GM19452 (cell line): ENCODE measurements at regions not wholly inside any gene's neighbourhood (a gene's known extent, or its start where the extent isn't known, plus 50 kb on each side); places are given as distances from the start of the nearest gene placed in this dataset.
"Not testable (repeated sequence)": the region's sequence is repeated elsewhere in the genome, so short reads cannot be mapped to it uniquely, and the experiment has no call there.

Experiments
- ATAC-seq: cut with Tn5 transposase; IDR thresholded peaks from one replicate; pipeline ENCODE4 v1.9.1; 2021; ENCODE audit not compliant: unreplicated experiment

DNA sequence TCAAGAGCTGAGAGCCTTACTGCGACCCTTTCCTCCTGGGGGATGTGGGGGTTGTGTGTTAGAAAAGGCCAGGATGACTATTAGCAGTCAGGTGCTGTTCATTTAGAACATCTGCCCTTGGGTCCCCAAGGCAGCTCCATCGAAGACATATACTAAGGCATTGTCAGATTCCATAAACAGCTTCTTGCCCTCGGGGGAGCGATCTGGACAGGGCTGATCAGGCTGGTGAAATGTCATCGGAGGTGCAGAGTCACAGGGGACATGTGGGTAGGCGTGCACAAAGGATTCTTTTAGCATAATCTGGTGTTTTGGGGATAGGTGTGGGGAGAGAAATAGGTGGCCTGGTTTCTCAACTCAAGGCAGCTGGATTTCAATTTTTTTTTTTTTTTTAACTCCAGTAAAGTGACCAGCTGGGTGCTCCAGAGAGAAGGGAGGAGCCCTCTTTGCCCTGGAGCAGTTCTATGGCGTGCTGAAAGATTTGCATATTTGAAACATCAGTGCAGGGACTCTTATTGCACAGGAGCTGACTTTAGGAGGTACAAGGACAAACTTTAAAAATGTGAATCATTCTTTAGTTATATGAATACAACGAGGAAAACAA, 160.1 kb downstream of the SUDS3 start:
- no peak for ATAC-seq

- ATAC-seq: no peak
These were observed 161.1 kb downstream of the SUDS3 start for GRCh38 chr12:118537481-118537917.

- ATAC-seq: no peak
These were observed 164.7 kb downstream of the SUDS3 start for GRCh38 chr12:118541071-118541470.

DNA sequence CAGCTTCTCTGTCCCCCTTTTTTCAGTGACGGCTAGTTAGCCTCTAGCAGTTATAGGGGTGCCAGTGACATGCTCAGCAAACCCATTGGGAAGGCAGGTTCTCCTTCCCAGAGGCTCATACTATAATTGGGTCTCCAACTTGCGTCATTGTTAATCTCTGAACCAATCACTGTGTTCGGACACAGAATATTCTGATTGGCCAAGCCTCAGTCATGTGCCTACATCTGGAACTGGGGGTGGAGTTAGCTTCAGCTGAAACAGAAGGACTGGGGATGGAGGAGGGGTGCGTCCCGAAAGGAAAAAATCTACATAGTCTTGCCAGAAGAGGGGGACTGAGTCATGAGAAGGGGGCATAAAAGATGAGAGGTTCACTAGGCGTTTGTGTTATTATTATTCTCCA, 165.6 kb downstream of the SUDS3 start:
- no peak for ATAC-seq

DNA sequence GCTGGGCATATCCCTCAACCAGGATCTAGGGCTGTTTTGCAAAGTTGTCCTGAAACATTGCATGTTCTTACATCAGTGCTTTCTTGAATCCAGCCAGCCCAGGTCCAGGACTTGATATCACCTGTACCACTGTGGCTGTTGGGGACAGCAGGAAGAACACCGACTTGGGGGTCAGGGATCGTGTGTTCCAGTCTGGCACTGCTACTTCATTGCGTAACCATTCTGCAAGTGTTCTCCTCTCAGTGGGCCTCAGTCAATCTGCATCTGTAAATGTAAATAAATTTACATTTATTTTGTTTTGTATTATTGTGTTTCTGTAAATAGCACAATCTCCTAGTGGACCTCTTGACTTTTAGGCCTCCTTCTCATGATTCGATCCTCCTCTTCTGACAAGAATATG, 167.3 kb downstream of the SUDS3 start:
- no peak for ATAC-seq

GRCh38 chr12:118544569-118544968, 168.2 kb downstream of the SUDS3 start:
- no peak for ATAC-seq

- ATAC-seq: not testable (repeated sequence)
These were observed 171.3 kb downstream of the SUDS3 start for GRCh38 chr12:118547606-118548005.

- no peak for ATAC-seq
These were observed 172.6 kb downstream of the SUDS3 start for GRCh38 chr12:118548887-118549509.

- ATAC-seq: no peak
These were observed 173.2 kb downstream of the SUDS3 start for GRCh38 chr12:118549510-118549980.

- no peak for ATAC-seq
These were observed 177.6 kb downstream of the SUDS3 start for GRCh38 chr12:118553856-118554504.

- no peak for ATAC-seq
These were observed 182.6 kb downstream of the SUDS3 start for GRCh38 chr12:118558941-118559340.

DNA sequence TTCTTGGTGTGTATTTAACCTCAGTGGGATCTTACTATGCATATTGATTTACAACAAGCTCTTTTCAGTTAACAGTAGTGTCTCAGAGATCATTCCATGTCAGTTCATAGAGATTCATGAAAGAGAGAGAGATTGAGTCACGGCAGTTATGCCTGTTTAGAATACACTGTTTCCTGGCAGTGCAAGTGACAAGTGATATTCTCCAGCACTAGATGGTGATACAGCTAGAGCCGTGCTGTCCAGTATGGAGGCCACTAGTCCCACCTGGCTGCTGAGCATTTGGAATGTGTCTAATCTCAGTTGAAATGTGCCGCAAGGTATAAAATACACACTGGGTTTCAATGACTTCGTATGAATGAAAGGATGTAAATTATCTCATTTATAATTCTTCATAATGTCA, 184.4 kb downstream of the SUDS3 start:
- no peak for ATAC-seq

DNA sequence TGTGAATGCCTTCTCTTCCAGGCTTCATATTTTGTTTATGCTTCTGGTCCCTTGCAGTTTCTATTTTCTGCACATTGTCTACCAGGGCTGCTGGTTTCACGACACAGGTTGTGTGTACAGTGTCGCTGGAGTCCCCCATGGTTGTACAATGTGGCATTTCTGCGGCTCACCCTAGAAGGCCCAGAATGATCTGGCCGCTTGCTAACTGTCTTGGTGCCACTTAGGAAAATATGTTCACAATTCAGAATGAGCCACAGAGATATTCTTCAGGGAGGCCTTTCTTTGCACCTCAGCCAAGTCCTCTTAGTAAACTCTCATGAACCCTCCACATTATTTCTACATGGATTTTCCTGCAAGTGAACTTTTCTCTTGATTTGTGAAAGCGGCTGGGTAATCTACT, 195.4 kb downstream of the SUDS3 start:
- ATAC-seq: no peak

GRCh38 chr12:118574288-118574687, 197.9 kb downstream of the SUDS3 start:
- no peak for ATAC-seq

GRCh38 chr12:118575730-118576129, 199.4 kb downstream of the SUDS3 start:
- no peak for ATAC-seq

DNA sequence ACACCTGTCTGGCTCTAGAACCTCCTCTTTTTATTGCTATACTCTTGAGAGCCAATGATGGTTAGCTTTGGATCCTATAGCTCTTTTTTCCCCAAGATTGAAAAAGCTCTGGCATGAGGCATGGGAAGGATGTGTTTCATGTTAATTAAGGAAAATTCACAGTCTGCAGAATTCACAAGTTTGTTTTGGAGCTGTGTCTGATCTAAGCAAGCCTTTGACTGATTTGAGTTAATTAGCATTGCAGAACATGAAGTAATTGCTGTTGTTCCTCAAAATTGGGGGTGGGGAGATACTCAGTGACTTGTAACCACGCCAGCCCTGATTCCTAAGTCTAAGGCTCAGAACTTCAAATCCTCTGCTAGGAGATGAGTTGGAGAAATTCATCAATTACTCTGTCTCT, 205.0 kb downstream of the SUDS3 start:
- ATAC-seq: no peak

DNA sequence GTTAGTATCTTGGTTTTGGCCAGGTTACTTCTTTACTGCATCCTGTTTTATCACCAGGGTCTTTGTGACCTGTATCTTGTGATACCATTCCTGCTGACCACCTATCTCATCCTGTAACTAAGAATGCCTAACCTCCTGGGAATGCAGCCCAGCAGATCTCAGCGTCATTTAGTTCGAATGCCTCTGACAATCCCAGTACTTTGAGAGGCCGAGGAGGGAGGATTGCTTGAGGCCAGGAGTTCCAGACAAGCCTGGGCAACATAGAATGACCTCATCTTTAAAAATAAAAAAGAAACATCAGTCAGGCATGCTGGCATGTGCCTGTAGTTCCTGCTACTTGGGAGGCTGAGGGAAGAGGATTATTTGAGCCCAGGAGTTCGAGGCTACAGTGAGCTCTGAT, 206.5 kb downstream of the SUDS3 start:
- no peak for ATAC-seq

DNA sequence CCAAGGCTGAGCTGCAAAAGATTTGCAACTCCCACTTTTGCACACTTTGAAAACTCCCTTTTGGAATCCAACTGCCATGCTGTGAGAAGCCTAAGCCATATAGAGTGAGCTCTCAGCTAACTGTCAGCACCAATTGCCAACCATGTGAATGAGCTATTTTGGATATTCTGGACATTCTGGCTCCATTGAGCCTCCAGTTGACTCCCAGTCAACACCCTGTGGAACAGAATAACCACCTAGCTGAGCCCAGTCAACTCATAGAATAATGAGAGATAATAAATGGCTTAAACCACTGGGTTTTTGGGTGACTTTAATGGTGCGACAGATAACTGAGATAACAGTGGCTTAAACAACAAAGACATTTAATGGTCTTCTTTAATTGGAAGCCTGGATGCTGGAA, 210.1 kb downstream of the SUDS3 start:
- ATAC-seq: no peak

- no peak for ATAC-seq
These were observed 212.8 kb downstream of the SUDS3 start for GRCh38 chr12:118589162-118589561.

GRCh38 chr12:118590406-118591150, 214.2 kb downstream of the SUDS3 start:
- ATAC-seq: no peak

DNA sequence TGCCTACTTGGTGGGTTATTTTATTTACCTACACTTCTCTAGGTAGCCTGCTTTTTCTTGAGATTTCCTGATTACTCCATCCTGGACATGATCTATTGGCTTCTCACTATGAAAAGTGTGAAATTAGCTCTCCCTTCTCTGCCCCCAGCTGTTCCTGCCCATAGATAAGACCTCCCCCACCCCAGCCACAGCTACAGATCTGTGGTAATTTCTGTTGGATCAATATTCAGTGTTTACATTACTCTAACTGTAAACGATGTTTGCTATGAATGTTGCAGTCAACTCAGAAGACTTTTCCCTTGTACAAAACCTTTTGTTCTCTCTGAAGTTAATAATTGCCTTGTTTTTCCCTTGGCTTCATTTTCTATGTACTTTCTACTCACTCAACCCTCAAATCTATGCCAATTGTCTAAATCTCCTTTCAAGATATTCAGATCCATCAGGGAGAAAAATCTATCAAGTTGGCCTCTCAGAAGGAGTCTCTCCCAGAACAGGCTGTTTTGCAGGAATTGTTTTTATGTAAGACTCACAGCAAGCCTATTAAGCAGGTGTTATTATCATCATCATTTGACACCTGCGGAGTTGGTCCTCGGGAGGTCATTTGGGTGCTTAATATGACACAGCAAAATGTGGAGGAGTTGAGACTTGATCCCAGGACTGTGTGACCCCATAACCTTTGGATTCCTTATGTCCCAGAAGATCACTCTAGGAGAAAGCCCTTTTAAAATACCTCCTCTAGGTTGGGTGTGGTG, 227.4 kb downstream of the SUDS3 start:
- no peak for ATAC-seq
